Prostate gland (tissue), 2 donors: ENCODE measurements at regions not wholly inside any gene's neighbourhood (a gene's known extent, or its start where the extent isn't known, plus 50 kb on each side); places are given as distances from the start of the nearest gene placed in this dataset.

Source experiments
- DNase-seq: peaks from one replicate; pipeline ENCODE4 v3.0.0-alpha.2; 2019; ENCODE audit warnings: low spot score
- H3K27ac ChIP-seq, 2 donors: fragments of 200-600 bp; sonication (generic); 2 replicates each; pipeline ENCODE4 v1.5.1; 2017 to 2019
- H3K27me3 ChIP-seq: fragments of 200-600 bp; sonication (generic); replicated peaks from 2 replicates; pipeline ENCODE4 v1.5.1; 2019; ENCODE audit not compliant: insufficient read depth
- H3K36me3 ChIP-seq, 2 donors: fragments of 200-600 bp; sonication (generic); 1 replicate in 1 of 2; 2 replicates in 1 of 2; pipeline versions ENCODE4 v1.5.1 to v1.8.1; 2017 to 2019
- H3K4me1 ChIP-seq: fragments of 200-600 bp; sonication (generic); replicated peaks from 2 replicates; pipeline ENCODE4 v1.5.1; 2019
- H3K4me3 ChIP-seq, 2 donors: fragments of 200-600 bp; sonication (generic); 2 replicates each; pipeline ENCODE4 v1.5.1; 2017 to 2019
- H3K9me3 ChIP-seq: fragments of 200-600 bp; sonication (generic); 2 replicates; pipeline ENCODE4 v1.5.1; 2017
- POLR2A ChIP-seq: fragments of 450-650 bp; IDR thresholded peaks from one replicate; pipeline ENCODE4 v1.6.1; 2016; ENCODE audit warnings: antibody characterized with exemption, mild to moderate bottlenecking
- POLR2AphosphoS5 ChIP-seq: sonication (generic); formaldehyde crosslinking; IDR thresholded peaks from one replicate; pipeline ENCODE4 v1.6.1; 2017; ENCODE audit warnings: antibody characterized with exemption
- WGBS: methylation state at CpG from one replicate; pipeline ENCODE4 v1.1.5; 2018; 5-methylcytosine and 5-hydroxymethylcytosine counted together
- intact Hi-C: fragments of 100-400 bp; cut with DNase I; formaldehyde crosslinking; loops from one replicate; pipeline ENCODE4 v1.14.2; 2022
- TF ChIP-seq, protein P1 (sequence below), 4 experiments: fragments of 200-600 bp in 2 of 4; fragments of 450-650 bp in 2 of 4; sonication (generic) in 2 of 4; IDR thresholded peaks; 1 replicate in 3 of 4; 2 replicates in 1 of 4; pipeline ENCODE4 v1.5.1; 2016 to 2019; ENCODE audit warnings: antibody characterized with exemption in 4 of 4, mild to moderate bottlenecking in 2 of 4, moderate library complexity in 2 of 4

DNA sequence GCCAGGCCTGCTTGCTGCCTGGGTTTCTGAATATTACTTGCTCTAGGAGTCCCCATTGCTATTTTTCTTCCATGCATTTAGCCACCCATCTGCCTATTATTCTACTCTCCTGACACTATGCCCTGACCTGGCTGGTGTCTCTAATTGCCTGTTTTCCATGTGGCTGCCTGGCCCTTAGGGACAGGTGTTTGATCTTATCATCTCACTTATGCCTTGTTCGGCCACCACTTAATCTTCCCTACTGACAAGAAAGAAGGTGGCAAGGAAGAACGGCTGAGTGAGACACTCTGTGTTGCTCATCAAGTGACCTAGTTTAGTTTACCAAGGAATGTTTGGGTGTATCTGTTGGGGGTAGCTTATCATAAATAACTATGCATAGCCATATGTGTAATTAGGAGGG is 50.4 kb upstream of the RAPH1 start:
- no peak for DNase-seq
- no peak for TF ChIP-seq POLR2AphosphoS5
- TF ChIP-seq POLR2A = no peak
- TF ChIP-seq, protein P1, sequence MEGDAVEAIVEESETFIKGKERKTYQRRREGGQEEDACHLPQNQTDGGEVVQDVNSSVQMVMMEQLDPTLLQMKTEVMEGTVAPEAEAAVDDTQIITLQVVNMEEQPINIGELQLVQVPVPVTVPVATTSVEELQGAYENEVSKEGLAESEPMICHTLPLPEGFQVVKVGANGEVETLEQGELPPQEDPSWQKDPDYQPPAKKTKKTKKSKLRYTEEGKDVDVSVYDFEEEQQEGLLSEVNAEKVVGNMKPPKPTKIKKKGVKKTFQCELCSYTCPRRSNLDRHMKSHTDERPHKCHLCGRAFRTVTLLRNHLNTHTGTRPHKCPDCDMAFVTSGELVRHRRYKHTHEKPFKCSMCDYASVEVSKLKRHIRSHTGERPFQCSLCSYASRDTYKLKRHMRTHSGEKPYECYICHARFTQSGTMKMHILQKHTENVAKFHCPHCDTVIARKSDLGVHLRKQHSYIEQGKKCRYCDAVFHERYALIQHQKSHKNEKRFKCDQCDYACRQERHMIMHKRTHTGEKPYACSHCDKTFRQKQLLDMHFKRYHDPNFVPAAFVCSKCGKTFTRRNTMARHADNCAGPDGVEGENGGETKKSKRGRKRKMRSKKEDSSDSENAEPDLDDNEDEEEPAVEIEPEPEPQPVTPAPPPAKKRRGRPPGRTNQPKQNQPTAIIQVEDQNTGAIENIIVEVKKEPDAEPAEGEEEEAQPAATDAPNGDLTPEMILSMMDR (IDR thresholded peaks at IDR 0.05) = no peak
- Histone ChIP-seq H3K36me3 (no peaks in the 10 kb centered on the region), H3K4me3 (no peak overlapping the region), H3K27ac (no peak overlapping the region), H3K4me1 (peaks cover 7% of the 10 kb centered on the region), H3K27me3 (no peaks in the 10 kb centered on the region), H3K9me3 (no peaks in the 10 kb centered on the region)
- intact Hi-C loops = no loop called here
- 80% methylated on average over 2 of the region's 2 CpGs for WGBS

DNA sequence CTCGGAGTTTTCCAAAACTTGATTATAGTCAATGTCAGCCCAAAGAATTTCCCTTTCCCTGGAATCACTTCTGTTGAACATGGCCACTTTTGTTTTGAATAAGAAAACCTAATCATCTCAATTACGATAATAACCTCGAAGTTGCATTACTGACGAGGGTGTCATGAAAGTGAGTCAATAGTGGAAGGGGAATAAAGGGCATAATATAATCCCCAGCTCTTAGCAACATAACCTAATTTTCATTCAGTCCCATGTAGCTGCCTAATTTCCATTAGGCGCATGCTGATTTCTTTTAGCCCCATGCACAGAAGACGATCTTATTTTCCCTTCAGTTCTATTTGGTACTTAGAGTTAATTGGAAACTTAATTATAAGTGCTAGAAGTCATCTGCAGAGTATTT is 51.1 kb upstream of the RAPH1 start:
- intact Hi-C loops = no loop called here
- H3K9me3 ChIP-seq = no peaks in the 10 kb centered on the region
- 95% methylated on average over 6 of the region's 6 CpGs for WGBS
- no peak overlapping the region for H3K27ac ChIP-seq
- TF ChIP-seq, protein P1 (IDR thresholded peaks at IDR 0.05) = no peak
- TF ChIP-seq POLR2A = no peak
- no peak for TF ChIP-seq POLR2AphosphoS5
- no peaks in the 10 kb centered on the region for H3K36me3 ChIP-seq
- DNase-seq = no peak
- peaks cover 7% of the 10 kb centered on the region for H3K4me1 ChIP-seq
- no peak overlapping the region for H3K4me3 ChIP-seq
- H3K27me3 ChIP-seq = no peaks in the 10 kb centered on the region

DNA sequence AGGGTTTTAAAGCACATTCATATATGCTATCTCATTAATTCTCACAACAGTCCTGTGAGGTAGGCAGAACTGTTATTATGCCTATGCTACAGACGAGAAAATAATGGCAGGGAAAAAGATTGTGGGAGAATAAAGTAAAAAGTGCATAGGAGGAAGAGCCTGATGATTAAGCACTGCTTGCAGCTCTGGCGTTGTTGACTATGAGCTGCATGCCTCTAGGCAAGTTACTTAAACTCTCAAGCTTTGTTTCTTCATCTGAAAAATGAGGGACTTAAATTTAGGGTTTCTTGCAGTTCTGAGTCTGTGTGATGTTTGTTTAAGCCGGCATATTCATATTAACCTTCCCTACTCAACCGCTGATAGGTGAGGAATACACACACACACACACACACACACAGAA is 51.6 kb upstream of the RAPH1 start:
- H3K9me3 ChIP-seq = no peaks in the 10 kb centered on the region
- no peak overlapping the region for H3K27ac ChIP-seq
- peaks cover 5% of the 10 kb centered on the region for H3K4me1 ChIP-seq
- no peak for DNase-seq
- intact Hi-C loops = no loop called here
- no peaks in the 10 kb centered on the region for H3K27me3 ChIP-seq
- H3K36me3 ChIP-seq = no peaks in the 10 kb centered on the region
- TF ChIP-seq POLR2A (no peak), POLR2AphosphoS5 (no peak)
- TF ChIP-seq, protein P1 (IDR thresholded peaks at IDR 0.05) = no peak
- no peak overlapping the region for H3K4me3 ChIP-seq
- 64% methylated on average over 4 of the region's 4 CpGs for WGBS

DNA sequence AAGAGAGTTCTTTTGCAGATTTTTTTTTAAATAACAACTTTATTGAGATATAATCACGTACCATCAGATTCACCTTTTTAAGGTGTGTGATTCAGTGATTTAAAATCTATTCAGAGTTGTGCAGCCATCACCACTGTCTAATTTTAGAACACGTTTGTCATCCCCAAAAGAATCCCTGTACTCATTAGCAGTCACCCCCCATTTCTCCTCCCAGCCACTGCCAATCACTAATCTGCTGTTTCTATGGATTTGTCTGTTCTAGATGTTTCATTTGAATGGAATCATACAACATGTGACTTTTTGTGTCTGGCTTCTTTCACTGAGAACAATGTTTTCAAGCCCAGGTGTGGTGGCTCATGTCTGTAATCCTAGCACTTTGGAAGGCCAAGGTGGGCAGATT is 55.4 kb upstream of the RAPH1 start:
- no peak overlapping the region for H3K4me3 ChIP-seq
- intact Hi-C loops = no loop called here
- WGBS = 64% methylated on average over 2 of the region's 2 CpGs

DNA sequence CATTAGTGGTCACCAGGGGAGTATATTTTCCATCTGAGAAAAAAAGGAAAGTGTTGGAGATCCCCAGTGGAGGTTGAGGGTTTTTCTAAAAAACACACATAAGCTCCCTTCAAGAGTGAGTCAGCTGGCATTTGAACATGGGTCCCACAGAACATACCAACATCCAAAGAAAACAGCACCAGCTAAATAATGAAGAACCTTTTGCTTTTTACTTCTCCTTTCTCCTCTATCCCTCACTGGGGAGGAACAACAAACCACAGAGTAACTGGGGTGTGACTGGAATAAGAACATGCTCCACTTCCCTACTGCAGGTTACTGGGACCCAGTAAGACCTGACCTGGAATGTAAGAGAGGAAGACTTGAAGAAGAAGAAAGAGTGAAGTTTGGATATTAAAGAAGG is 56.5 kb upstream of the RAPH1 start:
- H3K27me3 ChIP-seq = no peaks in the 10 kb centered on the region
- no peak overlapping the region for H3K4me3 ChIP-seq
- DNase-seq = no peak

More for the DNA sequence above, 55.4 kb upstream of the RAPH1 start:
- H3K36me3 ChIP-seq = no peaks in the 10 kb centered on the region
- H3K27me3 ChIP-seq = no peaks in the 10 kb centered on the region
- no peak for DNase-seq
- no peaks in the 10 kb centered on the region for H3K4me1 ChIP-seq
- H3K9me3 ChIP-seq = no peaks in the 10 kb centered on the region
- TF ChIP-seq POLR2AphosphoS5 = no peak
- no peak for TF ChIP-seq POLR2A
- TF ChIP-seq, protein P1 (IDR thresholded peaks at IDR 0.05) = no peak
- H3K27ac ChIP-seq = no peak overlapping the region

More for the DNA sequence above, 56.5 kb upstream of the RAPH1 start:
- intact Hi-C loops = no loop called here
- no peaks in the 10 kb centered on the region for H3K36me3 ChIP-seq
- no peaks in the 10 kb centered on the region for H3K9me3 ChIP-seq
- TF ChIP-seq, protein P1 (IDR thresholded peaks at IDR 0.05) = no peak
- TF ChIP-seq POLR2A = no peak
- no peak for TF ChIP-seq POLR2AphosphoS5
- H3K4me1 ChIP-seq = no peaks in the 10 kb centered on the region
- H3K27ac ChIP-seq = no peak overlapping the region
